Activated CD8-positive, alpha-beta T cell treated with anti-CD3 and anti-CD28 coated beads, Interleukin-2, amount 10 ng/mL, durations not matched to agents 7 days and 5 days (primary cell): ENCODE measurements at regions not wholly inside any gene's neighbourhood (a gene's known extent, or its start where the extent isn't known, plus 50 kb on each side); places are given as distances from the start of the nearest gene placed in this dataset.

Experiments
- ATAC-seq: fragments of 150-1000 bp; cut with Tn5 transposase; one replicate; pipeline ENCODE4 v1.10.0; 2021; ENCODE audit warnings: moderate library complexity
- CTCF ChIA-PET: fragments of 350-600 bp; sonication (Branson Sonifier 250); formaldehyde crosslinking; loops from one replicate; lab custom pipeline; 2021; ENCODE audit warnings: antibody characterized with exemption; lab: Charles Lee
- POLR2A ChIA-PET: fragments of 350-600 bp; sonication (Branson Sonifier 250); formaldehyde crosslinking; loops from one replicate; lab custom pipeline; 2021; ENCODE audit warnings: antibody characterized with exemption; lab: Charles Lee
- DNase-seq: peaks from one replicate; pipeline ENCODE4 v3.0.0-alpha.2; 2020
- H3K27ac Mint-ChIP-seq: one replicate; pipeline ENCODE4 v1.8.0; 2021; ENCODE audit warnings: mild to moderate bottlenecking, mixed read lengths
- H3K27me3 Mint-ChIP-seq: one replicate; pipeline ENCODE4 v1.8.0; 2021; ENCODE audit warnings: low read depth, mixed read lengths
- H3K36me3 Mint-ChIP-seq: one replicate; pipeline ENCODE4 v1.8.0; 2021; ENCODE audit warnings: low read depth, mixed read lengths
- H3K4me1 Mint-ChIP-seq: one replicate; pipeline ENCODE4 v1.8.0; 2021; ENCODE audit warnings: low read depth, mixed read lengths
- H3K4me3 Mint-ChIP-seq: one replicate; pipeline ENCODE4 v1.8.0; 2021; ENCODE audit warnings: mild to moderate bottlenecking, mixed read lengths
- H3K9me3 Mint-ChIP-seq: one replicate; pipeline ENCODE4 v1.8.0; 2022; ENCODE audit warnings: mixed read lengths; ENCODE audit not compliant: insufficient read depth

DNA sequence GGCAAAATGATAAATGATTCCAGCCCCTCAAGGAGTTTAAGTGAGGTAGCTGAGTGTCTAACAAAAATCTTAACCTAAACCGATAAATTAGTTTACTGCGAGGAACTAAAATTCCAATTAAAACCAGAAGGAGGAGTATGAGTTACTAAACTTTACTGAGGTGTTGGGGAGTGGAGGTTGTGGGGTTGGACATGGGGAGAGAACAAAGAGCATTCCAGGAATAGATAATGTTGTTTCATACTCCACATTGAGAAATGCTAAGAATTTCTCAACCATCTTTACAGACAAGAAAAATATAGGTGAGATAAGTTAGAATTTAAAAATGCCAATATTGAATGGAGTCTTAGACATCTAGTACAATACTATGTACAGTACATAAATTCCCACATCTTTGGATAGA, 488.6 kb downstream of the METTL15 start:
- H3K9me3 Mint-ChIP-seq, result no peaks in the 10 kb centered on the region
- no peaks in the 10 kb centered on the region for H3K36me3 Mint-ChIP-seq
- DNase-seq (no peak), ATAC-seq (no peak)
- H3K4me1 Mint-ChIP-seq, result no peaks in the 10 kb centered on the region
- CTCF ChIA-PET, result no interaction called here
- no peak overlapping the region for H3K4me3 Mint-ChIP-seq
- H3K27ac Mint-ChIP-seq, result no peak overlapping the region
- H3K27me3 Mint-ChIP-seq, result no peaks in the 10 kb centered on the region
- POLR2A ChIA-PET, result no interaction called here

DNA sequence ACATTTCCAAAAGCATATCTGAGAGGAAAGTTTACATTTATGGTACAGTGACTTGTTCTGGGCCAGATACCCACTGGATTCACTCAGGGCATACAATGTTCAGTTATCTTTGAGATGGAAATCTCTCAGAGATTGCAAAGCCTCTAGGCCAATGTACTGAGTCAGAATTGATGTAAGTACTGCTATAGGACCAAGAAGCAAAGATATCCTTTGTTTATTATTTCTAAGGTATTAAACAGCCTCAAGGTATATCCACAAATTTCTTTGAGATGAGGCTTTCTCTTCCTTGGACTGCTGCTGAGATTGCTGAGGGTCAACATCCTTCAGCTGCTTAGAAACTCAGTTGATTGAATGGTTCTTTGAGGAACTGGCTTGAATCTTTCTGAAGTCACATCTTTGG, 484.0 kb downstream of the METTL15 start:
- ChIA-PET POLR2A (no interaction called here), CTCF (no interaction called here)
- Mint-ChIP-seq H3K36me3 (no peaks in the 10 kb centered on the region), H3K27ac (no peak overlapping the region), H3K4me1 (no peaks in the 10 kb centered on the region), H3K9me3 (no peaks in the 10 kb centered on the region), H3K4me3 (no peak overlapping the region), H3K27me3 (no peaks in the 10 kb centered on the region)
- DNase-seq (no peak), ATAC-seq (no peak)

DNA sequence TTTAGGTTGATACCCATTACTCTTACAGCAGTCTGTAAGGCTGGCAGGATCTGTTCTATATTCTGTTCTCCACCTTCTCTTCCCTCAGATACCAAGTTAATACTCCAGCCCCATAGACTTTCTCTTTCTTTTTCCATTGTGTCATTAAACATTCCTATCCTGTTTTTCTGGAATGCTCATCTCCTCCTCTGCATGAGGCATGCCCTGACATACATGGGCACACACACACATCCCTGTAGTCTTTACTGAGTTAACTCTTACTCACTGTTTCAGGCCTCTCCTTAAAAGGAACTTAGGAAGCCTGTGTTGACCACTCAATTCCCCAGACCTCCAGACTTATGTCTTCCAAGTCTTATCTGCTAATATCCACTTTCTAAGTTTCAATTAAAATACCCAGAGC, 476.8 kb downstream of the METTL15 start:
- Mint-ChIP-seq H3K9me3 (no peaks in the 10 kb centered on the region), H3K27ac (no peak overlapping the region), H3K27me3 (no peaks in the 10 kb centered on the region), H3K36me3 (no peaks in the 10 kb centered on the region), H3K4me3 (no peak overlapping the region), H3K4me1 (no peaks in the 10 kb centered on the region)
- ATAC-seq (no peak), DNase-seq (no peak)
- ChIA-PET CTCF (no interaction called here), POLR2A (no interaction called here)

DNA sequence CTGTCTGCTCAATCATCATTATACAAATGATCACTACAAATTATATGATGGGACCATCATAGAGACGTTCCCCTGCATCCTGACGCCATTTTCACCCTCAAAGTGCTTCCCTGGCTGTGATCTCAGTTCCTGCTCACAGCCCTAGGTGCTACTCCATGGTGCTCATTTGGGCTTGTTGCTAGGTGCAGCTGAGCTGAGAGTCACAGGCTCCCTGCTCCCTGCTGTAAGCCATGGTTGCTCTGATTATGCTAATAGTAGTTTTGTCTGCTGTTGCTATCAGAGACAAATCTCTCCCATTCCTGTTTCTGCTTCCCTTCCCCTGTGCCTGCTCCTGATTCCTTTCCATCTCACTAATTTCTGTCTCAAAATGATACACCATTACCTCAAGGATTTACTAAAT, 474.3 kb downstream of the METTL15 start:
- H3K36me3 Mint-ChIP-seq, result no peaks in the 10 kb centered on the region
- H3K4me1 Mint-ChIP-seq, result no peaks in the 10 kb centered on the region
- ChIA-PET POLR2A (no interaction called here), CTCF (no interaction called here)
- no peak overlapping the region for H3K27ac Mint-ChIP-seq
- DNase-seq, result no peak
- H3K4me3 Mint-ChIP-seq, result no peak overlapping the region
- no peak for ATAC-seq
- H3K9me3 Mint-ChIP-seq, result no peaks in the 10 kb centered on the region
- H3K27me3 Mint-ChIP-seq, result no peaks in the 10 kb centered on the region

DNA sequence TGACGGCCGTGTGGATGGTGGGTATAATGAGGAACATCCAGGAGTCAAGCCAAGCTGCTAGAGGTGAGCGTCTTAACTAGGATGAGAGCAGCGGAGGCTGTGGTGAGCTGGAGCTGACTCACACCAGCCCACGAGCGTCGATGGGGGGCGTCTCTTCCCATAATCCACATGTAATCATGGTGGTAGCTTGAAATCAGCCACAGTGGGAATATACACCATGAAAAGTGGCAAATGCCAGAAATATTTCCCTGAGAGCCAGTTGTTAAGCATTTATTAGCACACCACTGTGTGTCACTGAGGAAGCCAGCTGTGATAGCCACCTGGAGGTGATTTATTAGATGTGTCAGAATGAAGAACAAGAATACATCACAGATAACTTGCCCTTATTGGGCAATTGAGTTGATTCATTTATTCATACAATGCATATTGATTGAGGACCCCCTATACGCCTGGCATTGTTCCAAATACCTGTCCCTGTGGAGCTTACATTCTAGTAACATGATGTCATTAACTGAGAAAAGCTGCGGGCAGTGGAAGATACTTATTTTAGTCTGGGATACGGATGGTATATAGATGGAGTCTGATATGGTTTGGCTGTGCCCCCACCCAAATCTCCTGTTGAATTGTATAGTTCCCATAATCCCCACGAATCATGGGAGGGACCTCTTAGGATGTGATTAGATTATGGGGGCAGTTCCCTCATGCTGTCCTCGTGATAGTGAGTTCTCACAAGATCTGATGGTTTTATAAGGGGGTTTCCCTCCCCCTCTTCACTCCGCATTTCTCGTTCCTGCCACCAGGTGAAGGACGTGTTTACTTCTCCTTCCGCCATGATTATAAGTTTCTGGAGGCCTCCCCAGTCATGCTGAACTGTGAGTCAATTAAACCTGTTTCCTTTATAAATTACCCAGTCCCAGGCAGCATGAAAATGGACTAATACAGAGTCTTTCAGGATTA, 473.4 kb downstream of the METTL15 start:
- DNase-seq (no peak), ATAC-seq (no peak)
- Mint-ChIP-seq H3K27ac (no peak overlapping the region), H3K9me3 (no peaks in the 10 kb centered on the region), H3K27me3 (no peaks in the 10 kb centered on the region), H3K36me3 (no peaks in the 10 kb centered on the region), H3K4me1 (no peaks in the 10 kb centered on the region), H3K4me3 (no peak overlapping the region)
- CTCF ChIA-PET, result no interaction called here
- POLR2A ChIA-PET, result interaction anchor here (0.6 kb wide), 1 partner anchor 338 kb away, joined by 3 read pairs; no protein-coding TSS in a partner anchor

DNA sequence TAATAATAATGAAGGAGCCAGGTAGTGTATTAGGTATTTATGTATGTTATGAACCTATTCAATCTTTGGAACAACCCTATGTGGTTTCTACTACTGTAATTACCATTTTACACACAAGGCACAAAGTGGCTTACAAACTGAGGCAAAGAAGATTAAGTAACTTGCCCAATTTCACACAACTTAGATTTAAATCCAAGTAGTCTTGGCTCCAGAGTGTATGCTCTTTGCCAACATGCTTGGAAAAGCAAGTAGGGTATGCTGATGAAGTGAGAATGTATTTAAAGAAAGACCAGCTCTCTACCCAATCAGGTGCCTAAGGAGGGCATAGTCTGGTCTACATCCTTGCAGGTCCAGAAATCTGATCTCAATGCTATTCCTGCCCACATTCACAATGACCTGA, 463.2 kb downstream of the METTL15 start:
- no peak overlapping the region for H3K27ac Mint-ChIP-seq
- POLR2A ChIA-PET, result no interaction called here
- no peaks in the 10 kb centered on the region for H3K9me3 Mint-ChIP-seq

DNA sequence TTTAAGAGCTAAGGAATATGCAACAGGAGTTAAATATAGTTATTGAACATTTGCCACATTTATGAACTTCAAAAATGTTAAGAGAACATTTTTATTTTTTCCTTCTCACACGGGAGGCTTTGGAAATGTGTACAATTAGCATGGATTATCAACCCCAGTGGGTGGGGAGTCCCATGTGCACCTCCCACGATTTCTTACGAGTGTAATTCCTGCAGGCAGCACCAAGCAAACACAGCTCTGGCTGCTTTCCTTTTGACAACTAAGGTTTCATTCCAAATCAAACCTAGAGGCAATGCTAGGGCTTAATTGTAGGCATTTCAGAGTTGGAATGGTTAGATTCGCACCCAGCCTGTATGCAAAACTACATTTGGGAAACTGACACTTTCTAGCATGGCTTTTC, 460.9 kb downstream of the METTL15 start:
- H3K9me3 Mint-ChIP-seq, result no peaks in the 10 kb centered on the region
- no peaks in the 10 kb centered on the region for H3K36me3 Mint-ChIP-seq
- CTCF ChIA-PET, result no interaction called here

More for the DNA sequence above, 463.2 kb downstream of the METTL15 start:
- Mint-ChIP-seq H3K36me3 (no peaks in the 10 kb centered on the region), H3K4me3 (no peak overlapping the region), H3K27me3 (no peaks in the 10 kb centered on the region), H3K4me1 (no peaks in the 10 kb centered on the region)
- CTCF ChIA-PET, result no interaction called here
- ATAC-seq (no peak), DNase-seq (no peak)

DNA sequence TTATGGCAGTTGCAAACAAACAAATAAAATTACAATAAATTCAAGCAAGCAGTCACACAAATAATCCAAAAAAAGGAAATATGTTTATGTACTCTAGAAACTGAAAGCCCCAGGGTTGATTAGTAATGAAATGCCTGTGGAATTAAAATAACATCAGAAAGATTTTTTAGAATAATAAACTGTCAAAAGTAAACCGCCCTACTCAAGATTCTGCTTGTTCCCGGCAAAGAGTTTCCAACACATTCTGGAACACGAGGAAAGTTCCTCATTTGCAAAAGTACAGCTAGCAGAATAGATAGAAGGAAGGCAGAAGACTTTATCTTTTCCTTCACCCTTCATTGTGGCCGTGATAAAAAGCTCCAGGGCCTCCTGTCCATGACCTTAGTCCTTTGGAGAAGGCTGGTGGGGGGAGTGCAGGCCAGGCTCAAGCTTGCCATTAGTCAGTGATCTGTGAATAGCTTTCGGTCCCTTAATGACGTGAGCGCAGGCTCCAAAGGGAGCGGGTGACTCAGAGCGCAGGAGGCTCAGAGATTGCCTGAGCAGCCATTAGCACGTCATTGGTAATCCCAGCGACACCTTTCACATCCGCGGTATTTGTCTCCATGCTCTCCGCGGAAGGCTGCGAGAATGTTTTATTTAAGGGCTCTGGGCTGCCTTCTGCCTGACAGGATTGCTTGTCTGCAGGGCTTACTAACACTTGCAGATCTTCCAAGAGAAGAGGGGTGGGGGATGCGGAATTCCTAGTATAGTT, 458.3 kb downstream of the METTL15 start:
- no peak overlapping the region for H3K4me3 Mint-ChIP-seq
- ATAC-seq, result no peak
- no peaks in the 10 kb centered on the region for H3K9me3 Mint-ChIP-seq
- no peaks in the 10 kb centered on the region for H3K36me3 Mint-ChIP-seq
- ChIA-PET POLR2A (no interaction called here), CTCF (no interaction called here)
- DNase-seq, result no peak
- no peak overlapping the region for H3K27ac Mint-ChIP-seq
- no peaks in the 10 kb centered on the region for H3K4me1 Mint-ChIP-seq
- no peaks in the 10 kb centered on the region for H3K27me3 Mint-ChIP-seq

More for the DNA sequence above, 460.9 kb downstream of the METTL15 start:
- Mint-ChIP-seq H3K27ac (no peak overlapping the region), H3K27me3 (no peaks in the 10 kb centered on the region), H3K4me1 (no peaks in the 10 kb centered on the region), H3K4me3 (no peak overlapping the region)
- POLR2A ChIA-PET, result no interaction called here
- no peak for ATAC-seq
- no peak for DNase-seq

DNA sequence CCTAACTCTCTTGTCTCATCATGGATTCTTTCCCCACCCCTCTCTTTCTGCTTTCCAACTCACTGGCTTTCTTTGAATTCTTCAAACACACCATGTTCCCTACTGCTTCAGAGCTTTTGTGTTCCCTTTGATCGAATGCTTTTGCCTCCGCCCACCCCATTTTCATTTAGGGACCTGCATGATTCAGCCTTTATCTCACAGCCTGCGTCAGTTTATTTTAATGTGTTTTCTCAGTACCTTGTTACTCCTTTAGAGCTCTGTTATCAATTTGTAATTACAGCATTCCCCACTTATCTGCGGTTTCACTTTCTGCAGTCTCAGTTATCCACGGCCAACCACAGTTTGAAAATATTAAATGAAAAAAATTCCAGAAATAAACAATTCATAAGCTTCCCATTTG, 451.3 kb downstream of the METTL15 start:
- POLR2A ChIA-PET, result no interaction called here
- Mint-ChIP-seq H3K9me3 (no peaks in the 10 kb centered on the region), H3K27ac (no peak overlapping the region), H3K4me1 (no peaks in the 10 kb centered on the region), H3K4me3 (no peak overlapping the region), H3K36me3 (no peaks in the 10 kb centered on the region), H3K27me3 (no peaks in the 10 kb centered on the region)
- CTCF ChIA-PET, result no interaction called here
- no peak for ATAC-seq
- no peak for DNase-seq

DNA sequence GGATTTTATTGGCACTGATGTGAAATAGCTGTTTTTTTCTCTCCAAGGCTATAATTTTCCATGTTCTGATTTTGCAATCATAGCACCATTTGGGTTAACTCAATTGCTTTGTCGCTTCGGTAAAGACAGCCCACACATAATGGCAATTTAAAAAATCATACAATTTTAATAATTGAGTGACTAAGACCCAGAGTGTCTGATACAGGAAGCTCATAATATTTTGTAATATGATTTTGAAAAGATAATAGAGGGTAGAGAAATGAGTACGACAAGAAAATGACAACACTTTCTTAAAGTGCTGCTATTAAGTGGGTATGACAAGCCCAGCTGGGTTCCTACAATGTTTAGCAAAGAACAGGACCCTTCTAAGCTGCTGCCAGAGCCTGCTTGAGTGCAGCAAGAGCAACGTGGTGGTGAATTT, 439.1 kb downstream of the METTL15 start:
- Mint-ChIP-seq H3K4me3 (no peak overlapping the region), H3K4me1 (no peaks in the 10 kb centered on the region), H3K9me3 (no peaks in the 10 kb centered on the region), H3K27me3 (no peaks in the 10 kb centered on the region), H3K36me3 (no peaks in the 10 kb centered on the region), H3K27ac (no peak overlapping the region)
- POLR2A ChIA-PET, result no interaction called here
- ATAC-seq (no peak), DNase-seq (no peak)
- CTCF ChIA-PET, result no interaction called here

DNA sequence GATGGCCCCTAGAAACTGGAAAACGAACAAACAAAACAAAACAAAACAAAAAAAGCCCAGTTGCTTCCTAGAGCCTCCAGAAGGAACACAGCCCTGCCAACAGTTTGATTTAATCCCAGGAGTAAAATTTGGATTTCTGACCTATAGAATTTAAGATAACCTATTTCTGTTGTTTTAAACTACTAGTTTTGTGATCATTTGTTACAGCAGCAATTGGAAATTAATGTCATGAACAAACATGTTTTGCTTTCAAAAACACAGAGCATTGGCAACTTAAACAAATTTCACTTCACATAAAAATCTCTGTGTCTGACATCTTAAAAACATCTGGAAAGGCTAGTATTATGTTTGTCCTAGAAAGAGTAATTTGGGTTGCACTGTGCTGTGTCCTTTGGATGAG, 437.3 kb downstream of the METTL15 start:
- ATAC-seq, result no peak
- ChIA-PET POLR2A (no interaction called here), CTCF (no interaction called here)
- Mint-ChIP-seq H3K27ac (no peak overlapping the region), H3K9me3 (no peaks in the 10 kb centered on the region), H3K27me3 (no peaks in the 10 kb centered on the region), H3K4me1 (no peaks in the 10 kb centered on the region), H3K4me3 (no peak overlapping the region), H3K36me3 (no peaks in the 10 kb centered on the region)
- no peak for DNase-seq

DNA sequence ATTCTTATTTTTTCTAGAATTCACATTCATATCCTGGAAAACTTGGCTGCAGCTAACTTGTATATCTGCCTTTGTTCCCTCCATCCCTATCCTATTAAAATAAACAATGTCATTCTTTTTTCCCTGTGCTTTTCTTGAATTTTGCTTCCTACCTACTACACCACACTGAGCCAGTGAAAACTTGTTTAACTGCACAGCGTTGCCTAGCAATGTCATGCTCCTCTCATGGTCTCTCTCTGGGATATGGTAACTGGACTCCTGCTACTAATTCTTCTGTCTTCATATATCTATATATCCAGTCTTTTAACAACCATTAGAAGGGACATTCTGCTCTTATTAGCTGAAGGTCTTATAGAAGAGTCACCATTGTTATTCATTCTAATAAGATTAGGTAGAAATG, 434.4 kb downstream of the METTL15 start:
- no peak overlapping the region for H3K27ac Mint-ChIP-seq
- H3K9me3 Mint-ChIP-seq, result no peaks in the 10 kb centered on the region
- no peak overlapping the region for H3K4me3 Mint-ChIP-seq
- H3K36me3 Mint-ChIP-seq, result no peaks in the 10 kb centered on the region
- H3K4me1 Mint-ChIP-seq, result no peaks in the 10 kb centered on the region
- no peak for ATAC-seq
- no peak for DNase-seq
- no peaks in the 10 kb centered on the region for H3K27me3 Mint-ChIP-seq
- ChIA-PET POLR2A (no interaction called here), CTCF (no interaction called here)
